ENCODE measurements at regions not wholly inside any gene's neighbourhood (a gene's known extent, or its start where the extent isn't known, plus 50 kb on each side); places are given as distances from the start of the nearest gene placed in this dataset.

- no peak for TF ChIP-seq CTCF (IDR thresholded peaks at IDR 0.05)
- TF ChIP-seq POLR2A (IDR thresholded peaks at IDR 0.05), result no peak
Observed at GRCh38 chr1:108042610-108043009, 77.6 kb upstream of the VAV3 start.

All from thyroid gland (tissue), 4 donors.